Testis (tissue), 2 donors: ENCODE measurements at regions not wholly inside any gene's neighbourhood (a gene's known extent, or its start where the extent isn't known, plus 50 kb on each side); places are given as distances from the start of the nearest gene placed in this dataset.

Source experiments
- DNase-seq: peaks from one replicate; pipeline ENCODE4 v3.0.0-alpha.2; 2019
- H3K27ac ChIP-seq, 2 donors: fragments of 200-600 bp; sonication (generic); one replicate each; pipeline ENCODE4 v1.5.1; 2019
- H3K27me3 ChIP-seq: fragments of 200-600 bp; sonication (generic); one replicate; pipeline ENCODE4 v1.5.1; 2019
- H3K36me3 ChIP-seq: fragments of 200-600 bp; sonication (generic); one replicate; pipeline ENCODE4 v1.5.1; 2017; ENCODE audit warnings: low read depth; ENCODE audit errors: missing control alignments
- H3K4me1 ChIP-seq: fragments of 200-600 bp; sonication (generic); one replicate; pipeline ENCODE4 v1.5.1; 2019
- H3K4me3 ChIP-seq, 2 donors: fragments of 200-600 bp; sonication (generic); one replicate each; pipeline ENCODE4 v1.5.1; 2017 to 2019
- H3K9me3 ChIP-seq: fragments of 200-600 bp; sonication (generic); one replicate; pipeline ENCODE4 v1.5.1; 2017
- POLR2A ChIP-seq: fragments of 450-650 bp; IDR thresholded peaks from one replicate; pipeline ENCODE4 v1.6.1; 2017; ENCODE audit warnings: antibody characterized with exemption, mild to moderate bottlenecking, moderate library complexity
- WGBS, 2 donors: methylation state at CpG; one replicate each; pipeline ENCODE4 v1.1.5; 2018; 5-methylcytosine and 5-hydroxymethylcytosine counted together
- intact Hi-C: fragments of 100-400 bp; cut with DNase I; formaldehyde crosslinking; loops from one replicate; pipeline ENCODE4 v1.15.1; 2023; ENCODE audit warnings: low total_unique reads
- TF ChIP-seq, protein P1 (sequence below), 3 experiments: fragments of 450-650 bp in 2 of 3; fragments of 200-600 bp in 1 of 3; sonication (generic) in 1 of 3; IDR thresholded peaks; one replicate each; pipeline ENCODE4 v1.5.1; 2016 to 2019; ENCODE audit warnings: antibody characterized with exemption in 3 of 3, mild to moderate bottlenecking in 2 of 3, moderate library complexity in 1 of 3

- intact Hi-C loops, result no loop called here
- 89 to 93% methylated on average over 4 of the region's 4 CpGs for WGBS, 2 donors
Observed at GRCh38 chr7:13226385-13226784, 539.0 kb downstream of the ARL4A start.

DNA sequence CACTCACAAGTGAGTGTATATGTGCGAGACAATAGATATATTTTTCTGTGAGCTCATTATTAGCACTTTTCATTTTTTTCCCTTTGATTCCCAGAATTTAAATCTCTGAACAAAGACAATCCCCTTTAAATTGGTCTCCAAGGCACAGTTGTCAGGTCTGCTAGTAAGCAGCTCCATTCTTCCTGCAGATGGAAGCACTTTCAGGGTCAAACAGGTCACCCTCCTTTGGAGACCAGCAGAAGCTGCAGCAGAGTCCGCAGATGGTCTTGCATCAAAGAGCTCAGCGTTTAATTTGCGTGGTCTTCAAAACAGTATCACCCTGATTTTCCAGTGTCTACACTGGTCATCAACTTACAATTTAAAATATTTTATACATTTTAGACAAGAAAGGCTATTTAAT lies 543.8 kb downstream of the ARL4A start:
- H3K27me3 ChIP-seq, result no peaks in the 10 kb centered on the region
- TF ChIP-seq POLR2A, result no peak
- TF ChIP-seq, protein P1, sequence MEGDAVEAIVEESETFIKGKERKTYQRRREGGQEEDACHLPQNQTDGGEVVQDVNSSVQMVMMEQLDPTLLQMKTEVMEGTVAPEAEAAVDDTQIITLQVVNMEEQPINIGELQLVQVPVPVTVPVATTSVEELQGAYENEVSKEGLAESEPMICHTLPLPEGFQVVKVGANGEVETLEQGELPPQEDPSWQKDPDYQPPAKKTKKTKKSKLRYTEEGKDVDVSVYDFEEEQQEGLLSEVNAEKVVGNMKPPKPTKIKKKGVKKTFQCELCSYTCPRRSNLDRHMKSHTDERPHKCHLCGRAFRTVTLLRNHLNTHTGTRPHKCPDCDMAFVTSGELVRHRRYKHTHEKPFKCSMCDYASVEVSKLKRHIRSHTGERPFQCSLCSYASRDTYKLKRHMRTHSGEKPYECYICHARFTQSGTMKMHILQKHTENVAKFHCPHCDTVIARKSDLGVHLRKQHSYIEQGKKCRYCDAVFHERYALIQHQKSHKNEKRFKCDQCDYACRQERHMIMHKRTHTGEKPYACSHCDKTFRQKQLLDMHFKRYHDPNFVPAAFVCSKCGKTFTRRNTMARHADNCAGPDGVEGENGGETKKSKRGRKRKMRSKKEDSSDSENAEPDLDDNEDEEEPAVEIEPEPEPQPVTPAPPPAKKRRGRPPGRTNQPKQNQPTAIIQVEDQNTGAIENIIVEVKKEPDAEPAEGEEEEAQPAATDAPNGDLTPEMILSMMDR (IDR thresholded peaks at IDR 0.05), result no peak
- no peak overlapping the region for H3K4me3 ChIP-seq
- no peak for DNase-seq
- intact Hi-C loops, result no loop called here
- no peaks in the 10 kb centered on the region for H3K9me3 ChIP-seq
- 91 to 92% methylated on average over 4 of the region's 4 CpGs for WGBS, 2 donors
- H3K27ac ChIP-seq, result no peak overlapping the region
- no peaks in the 10 kb centered on the region for H3K36me3 ChIP-seq
- H3K4me1 ChIP-seq, result no peaks in the 10 kb centered on the region

More at GRCh38 chr7:13226385-13226784, 539.0 kb downstream of the ARL4A start:
- Histone ChIP-seq H3K27ac (no peak overlapping the region), H3K36me3 (no peaks in the 10 kb centered on the region), H3K27me3 (no peaks in the 10 kb centered on the region), H3K4me3 (no peak overlapping the region), H3K4me1 (no peaks in the 10 kb centered on the region), H3K9me3 (no peaks in the 10 kb centered on the region)
- TF ChIP-seq, protein P1 (IDR thresholded peaks at IDR 0.05), result no peak
- no peak for TF ChIP-seq POLR2A
- DNase-seq, result no peak

DNA sequence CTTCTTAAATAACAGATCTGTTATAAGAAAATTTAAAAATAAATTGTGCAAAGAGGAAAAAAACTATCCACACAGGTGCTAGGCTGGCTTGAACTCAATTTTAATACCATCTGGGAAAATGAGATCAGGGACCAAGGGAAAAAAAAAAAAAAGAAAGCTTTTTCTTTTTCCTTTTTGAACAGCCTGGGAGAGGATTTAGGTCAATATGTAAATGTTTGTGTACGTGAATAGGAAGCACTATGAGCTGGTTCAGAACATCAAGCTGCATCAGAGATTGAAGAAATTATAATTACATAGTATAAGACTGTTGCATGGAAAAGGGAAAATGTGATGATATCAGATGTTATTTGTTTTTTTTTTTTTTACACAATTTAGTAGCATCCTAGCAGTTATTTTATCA lies 548.0 kb downstream of the ARL4A start:
- no peak for DNase-seq
- 89 to 95% methylated on average over 1 of the region's 1 CpG for WGBS, 2 donors
- Histone ChIP-seq H3K27ac (no peak overlapping the region), H3K9me3 (no peaks in the 10 kb centered on the region), H3K27me3 (no peaks in the 10 kb centered on the region), H3K36me3 (no peaks in the 10 kb centered on the region), H3K4me3 (no peak overlapping the region), H3K4me1 (no peaks in the 10 kb centered on the region)
- TF ChIP-seq, protein P1 (IDR thresholded peaks at IDR 0.05), result no peak
- no peak for TF ChIP-seq POLR2A
- intact Hi-C loops, result no loop called here

DNA sequence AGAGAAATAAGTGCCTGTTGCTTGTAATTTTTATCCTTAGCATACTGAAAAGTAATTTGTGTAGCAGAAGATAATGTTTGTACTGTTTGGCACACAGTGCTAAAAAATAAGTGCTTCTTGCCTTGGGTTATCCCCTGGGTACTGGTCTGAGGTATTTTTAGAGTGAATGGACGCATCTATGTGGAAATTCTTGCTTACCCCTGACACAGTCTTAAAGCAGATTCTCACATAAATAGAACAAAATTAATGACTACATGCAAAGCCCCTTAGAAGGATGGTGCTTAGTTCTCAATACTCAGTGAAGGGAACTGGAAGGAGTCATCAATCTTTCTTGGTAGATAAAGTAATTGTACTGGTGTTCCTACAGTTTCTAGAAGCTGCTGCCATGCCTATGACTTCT lies 548.6 kb downstream of the ARL4A start:
- TF ChIP-seq, protein P1 (IDR thresholded peaks at IDR 0.05), result no peak
- TF ChIP-seq POLR2A, result no peak
- Histone ChIP-seq H3K4me3 (no peak overlapping the region), H3K27me3 (no peaks in the 10 kb centered on the region), H3K36me3 (no peaks in the 10 kb centered on the region), H3K9me3 (no peaks in the 10 kb centered on the region), H3K4me1 (no peaks in the 10 kb centered on the region), H3K27ac (no peak overlapping the region)
- intact Hi-C loops, result no loop called here
- DNase-seq, result no peak
- WGBS, 2 donors, result 48 to 55% methylated on average over 1 of the region's 1 CpG

- no peaks in the 10 kb centered on the region for H3K27me3 ChIP-seq
- no peaks in the 10 kb centered on the region for H3K4me1 ChIP-seq
- H3K27ac ChIP-seq, result no peak overlapping the region
- TF ChIP-seq POLR2A, result no peak
- TF ChIP-seq, protein P1 (IDR thresholded peaks at IDR 0.05), result no peak
- DNase-seq, result no peak
- no peak overlapping the region for H3K4me3 ChIP-seq
- no peaks in the 10 kb centered on the region for H3K9me3 ChIP-seq
- H3K36me3 ChIP-seq, result no peaks in the 10 kb centered on the region
- WGBS, 2 donors, result 70 to 86% methylated on average over 2 of the region's 2 CpGs
- intact Hi-C loops, result no loop called here
Observed at GRCh38 chr7:13240349-13240748, 552.9 kb downstream of the ARL4A start.
